Neuronal stem cell (in vitro differentiated cells): ENCODE measurements at regions not wholly inside any gene's neighbourhood (a gene's known extent, or its start where the extent isn't known, plus 50 kb on each side); places are given as distances from the start of the nearest gene placed in this dataset.

Experiments used
- DNase-seq: peaks from one replicate; pipeline ENCODE4 v3.0.0-alpha.2; 2013; ENCODE audit warnings: low spot score
- H2AFZ ChIP-seq: one replicate; pipeline ENCODE4 v1.6.1; 2013; ENCODE audit warnings: mild to moderate bottlenecking, low read length, inconsistent platforms
- H2AK5ac ChIP-seq: 2 replicates; pipeline ENCODE4 v1.6.1; 2013; ENCODE audit warnings: low read depth, mild to moderate bottlenecking, inconsistent platforms, low read length, moderate library complexity, mixed read lengths
- H2BK120ac ChIP-seq: 2 replicates; pipeline ENCODE4 v1.6.1; 2013; ENCODE audit warnings: low read depth, mild to moderate bottlenecking, inconsistent platforms, low read length, moderate library complexity, mixed read lengths
- H2BK12ac ChIP-seq: one replicate; pipeline ENCODE4 v1.6.1; 2013; ENCODE audit warnings: low read length, inconsistent platforms
- H2BK15ac ChIP-seq: 2 replicates; pipeline ENCODE4 v1.6.1; 2013; ENCODE audit warnings: mild to moderate bottlenecking, low read length, inconsistent platforms, mixed read lengths
- H2BK5ac ChIP-seq: one replicate; pipeline ENCODE4 v1.6.1; 2013; ENCODE audit warnings: inconsistent platforms, mild to moderate bottlenecking, low read length, moderate library complexity
- H3K14ac ChIP-seq: one replicate; pipeline ENCODE4 v1.6.1; 2013; ENCODE audit warnings: low read length, inconsistent platforms
- H3K18ac ChIP-seq: 2 replicates; pipeline ENCODE4 v1.6.1; 2013; ENCODE audit warnings: low read length, inconsistent platforms
- H3K23ac ChIP-seq: 2 replicates; pipeline ENCODE4 v1.6.1; 2013; ENCODE audit warnings: low read depth, mild to moderate bottlenecking, mixed read lengths, low read length, inconsistent platforms; ENCODE audit not compliant: poor library complexity
- H3K27ac ChIP-seq: replicated peaks from 3 replicates; pipeline ENCODE4 v1.5.1; 2013; ENCODE audit warnings: low read length, inconsistent platforms
- H3K27me3 ChIP-seq, 3 experiments: 2 replicates each; pipeline ENCODE4 v1.6.1; 2013; ENCODE audit warnings: low read length in 3 of 3, mild to moderate bottlenecking in 2 of 3, inconsistent platforms in 1 of 3, low read depth in 1 of 3, mixed read lengths in 1 of 3, moderate library complexity in 1 of 3; ENCODE audit not compliant: control insufficient read depth in 3 of 3, insufficient read depth in 3 of 3
- H3K36me3 ChIP-seq, 2 donors: replicated peaks in 1 of 2; 2 replicates each; pipeline ENCODE4 v1.6.1; 2013; ENCODE audit warnings: low read length in 2 of 2; ENCODE audit not compliant: control insufficient read depth in 2 of 2, insufficient read depth in 2 of 2
- H3K4ac ChIP-seq: 2 replicates; pipeline ENCODE4 v1.6.1; 2013; ENCODE audit warnings: inconsistent platforms, mild to moderate bottlenecking, low read length, moderate library complexity
- H3K4me1 ChIP-seq, 2 donors: 1 replicate in 1 of 2; 2 replicates in 1 of 2; pipeline ENCODE4 v1.6.1; 2013; ENCODE audit warnings: low read length in 2 of 2, low read depth in 1 of 2; ENCODE audit not compliant: control insufficient read depth in 2 of 2, insufficient read depth in 1 of 2
- H3K4me2 ChIP-seq: one replicate; pipeline ENCODE4 v1.6.1; 2013; ENCODE audit warnings: mild to moderate bottlenecking, low read length, inconsistent platforms; ENCODE audit not compliant: insufficient read depth, poor library complexity, severe bottlenecking
- H3K4me3 ChIP-seq, 2 donors: 2 replicates each; pipeline ENCODE4 v1.5.1; 2013; ENCODE audit warnings: low read length in 2 of 2, mild to moderate bottlenecking in 2 of 2, inconsistent platforms in 1 of 2, moderate library complexity in 1 of 2
- H3K79me1 ChIP-seq: one replicate; pipeline ENCODE4 v1.6.1; 2013; ENCODE audit warnings: low read depth, mild to moderate bottlenecking, inconsistent platforms, low read length, moderate library complexity
- H3K9ac ChIP-seq: one replicate; pipeline ENCODE4 v1.6.1; 2013; ENCODE audit warnings: mild to moderate bottlenecking, low read depth, low read length, inconsistent platforms; ENCODE audit not compliant: poor library complexity
- H3K9me3 ChIP-seq, 2 donors: replicated peaks in 1 of 2; 2 replicates each; pipeline versions ENCODE3 to v1.6.1; 2013; ENCODE audit warnings: low read length in 2 of 2, mild to moderate bottlenecking in 2 of 2, inconsistent platforms in 1 of 2, low read depth in 1 of 2, mixed read lengths in 1 of 2, moderate library complexity in 1 of 2; ENCODE audit not compliant: control insufficient read depth in 2 of 2, insufficient read depth in 1 of 2
- H4K8ac ChIP-seq: one replicate; pipeline ENCODE4 v1.6.1; 2013; ENCODE audit warnings: low read depth, mild to moderate bottlenecking, inconsistent platforms, low read length, moderate library complexity
- H4K91ac ChIP-seq: one replicate; pipeline ENCODE4 v1.6.1; 2013; ENCODE audit warnings: low read length, low read depth, mild to moderate bottlenecking, inconsistent platforms; ENCODE audit not compliant: poor library complexity
- WGBS, 2 donors: extraction: QIAGEN DNeasy Blood & Tissue Kit; methylation state at CpG; one replicate each; pipeline ENCODE4 v1.1.7; 2013; ENCODE audit warnings: missing lambda C conversion rate in 2 of 2, mixed read lengths in 1 of 2; ENCODE audit not compliant: insufficient read length in 2 of 2, insufficient replicate concordance in 1 of 2; ENCODE audit errors: extremely low coverage in 2 of 2; 5-methylcytosine and 5-hydroxymethylcytosine counted together

DNA sequence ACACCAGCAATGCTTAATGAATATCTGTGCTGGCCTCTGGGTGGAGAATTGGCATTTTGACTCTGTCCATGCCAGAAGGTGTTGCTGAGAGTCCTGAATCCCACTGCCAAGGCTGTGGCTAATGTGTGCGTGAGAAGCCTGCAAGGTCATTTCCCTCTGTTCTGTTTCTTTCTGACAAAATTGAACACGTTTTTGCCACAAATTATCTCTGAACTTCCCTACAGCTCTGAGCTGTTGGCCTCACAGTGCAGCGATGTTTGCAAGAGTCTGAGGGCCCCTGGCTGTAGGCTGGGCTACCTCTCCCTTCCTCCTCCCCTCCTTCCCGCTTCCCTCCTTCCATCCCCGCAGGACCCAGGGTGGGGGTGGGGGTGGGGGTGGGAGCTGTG is 154.1 kb upstream of the HS6ST1 start:
- no peaks in the 10 kb centered on the region for H3K79me1 ChIP-seq
- no peaks in the 10 kb centered on the region for H3K36me3 ChIP-seq
- H3K27me3 ChIP-seq, result no peaks in the 10 kb centered on the region
- no CpG with 5 or more reads among the region's 5 CpGs for WGBS, 2 donors
- no peak overlapping the region for H2BK120ac ChIP-seq
- no peak overlapping the region for H2BK5ac ChIP-seq
- H3K27ac ChIP-seq, result no peak overlapping the region
- H2BK15ac ChIP-seq, result no peak overlapping the region
- H3K14ac ChIP-seq, result no peak overlapping the region
- no peak overlapping the region for H4K91ac ChIP-seq
- no peak overlapping the region for H4K8ac ChIP-seq
- H3K4me3 ChIP-seq, result no peak overlapping the region
- peak overlapping the region; percentile 6 for H2AK5ac ChIP-seq
- no peak overlapping the region for H3K9ac ChIP-seq
- no peak overlapping the region for H3K4ac ChIP-seq
- no peak for DNase-seq
- no peak overlapping the region for H3K23ac ChIP-seq
- peaks cover 24 to 32% of the 10 kb centered on the region in 2 donors for H3K9me3 ChIP-seq
- no peak overlapping the region for H3K4me2 ChIP-seq
- no peak overlapping the region for H2BK12ac ChIP-seq
- H3K18ac ChIP-seq, result no peak overlapping the region
- no peaks in the 10 kb centered on the region for H3K4me1 ChIP-seq
- no peak overlapping the region for H2AFZ ChIP-seq

DNA sequence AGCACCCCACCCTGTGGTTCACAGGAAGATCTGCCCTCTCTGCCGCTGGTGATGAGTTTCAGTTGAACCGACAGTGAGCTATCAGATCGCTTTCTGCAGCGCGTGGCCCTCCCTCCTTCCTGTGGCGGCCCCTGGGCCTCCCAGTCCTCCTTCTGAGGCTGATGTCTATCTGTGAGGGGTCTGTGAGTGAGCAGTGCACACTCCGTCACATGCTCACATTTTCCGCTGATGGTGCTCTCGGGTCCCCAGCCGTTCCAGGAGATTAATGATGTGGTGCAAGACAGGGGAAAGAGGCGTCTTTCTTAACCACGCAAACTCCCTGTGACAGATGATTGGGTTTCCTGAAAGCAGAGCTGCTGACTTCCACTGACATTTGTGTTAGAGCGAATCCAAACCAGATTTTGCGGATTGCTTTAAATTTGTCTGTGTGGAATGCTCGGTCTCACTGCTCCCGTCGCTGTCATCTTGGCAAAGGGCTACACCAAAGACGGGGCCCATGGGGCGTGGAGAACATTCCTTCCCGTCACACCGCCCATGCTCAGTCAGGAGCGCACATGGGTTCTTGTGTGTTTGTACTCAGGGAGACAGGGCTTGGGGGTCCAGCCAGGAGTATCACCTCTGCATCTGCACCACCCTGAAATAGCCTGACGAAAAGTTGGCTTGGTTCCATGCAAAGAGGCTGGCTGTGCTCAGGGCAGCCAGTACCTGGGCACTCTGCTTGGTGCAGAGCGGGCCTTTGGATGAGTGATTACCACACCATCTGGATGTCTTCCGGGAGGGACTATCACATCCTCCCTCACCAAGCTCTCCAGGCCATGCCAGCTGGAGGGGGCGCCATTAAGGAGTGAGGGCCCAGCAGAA is 154.7 kb upstream of the HS6ST1 start:
- no peaks in the 10 kb centered on the region for H3K79me1 ChIP-seq
- H4K8ac ChIP-seq, result no peak overlapping the region
- peak overlapping the region; percentile 69 for H2AK5ac ChIP-seq
- H3K9me3 ChIP-seq, result peaks cover 20 to 28% of the 10 kb centered on the region in 2 donors
- no peak overlapping the region for H2BK5ac ChIP-seq
- H3K4ac ChIP-seq, result no peak overlapping the region
- H3K4me1 ChIP-seq, result no peaks in the 10 kb centered on the region
- no peaks in the 10 kb centered on the region for H3K36me3 ChIP-seq
- peak overlapping the region; percentile 63 for H2BK12ac ChIP-seq
- H3K23ac ChIP-seq, result no peak overlapping the region
- no peak overlapping the region for H3K4me3 ChIP-seq
- no peak overlapping the region for H3K4me2 ChIP-seq
- DNase-seq, result no peak
- peak overlapping the region; percentile 59 for H3K18ac ChIP-seq
- no peak overlapping the region for H3K9ac ChIP-seq
- no peaks in the 10 kb centered on the region for H3K27me3 ChIP-seq
- H2BK120ac ChIP-seq, result no peak overlapping the region
- WGBS, 2 donors, result no CpG with 5 or more reads among the region's 26 CpGs
- no peak overlapping the region for H4K91ac ChIP-seq
- no peak overlapping the region for H3K27ac ChIP-seq
- peak overlapping the region; percentile 14 for H2AFZ ChIP-seq
- H3K14ac ChIP-seq, result peak overlapping the region; percentile 84
- H2BK15ac ChIP-seq, result no peak overlapping the region

- Histone ChIP-seq H4K8ac (peak overlapping the region; percentile 56), H3K9ac (no peak overlapping the region), H2BK15ac (peak overlapping the region; percentile 64), H4K91ac (no peak overlapping the region), H2AK5ac (peak overlapping the region; percentile 69), H2BK5ac (no peak overlapping the region), H3K14ac (peak overlapping the region; percentile 84), H3K27me3 (no peaks in the 10 kb centered on the region), H3K9me3 (peaks cover 15 to 20% of the 10 kb centered on the region in 2 donors), H2AFZ (no peak overlapping the region), H2BK120ac (no peak overlapping the region), H3K36me3 (no peaks in the 10 kb centered on the region), H3K23ac (peak overlapping the region; percentile 39), H3K4me3 (no peak overlapping the region), H2BK12ac (peak overlapping the region; percentile 63), H3K79me1 (no peaks in the 10 kb centered on the region), H3K4me2 (no peak overlapping the region), H3K4ac (no peak overlapping the region), H3K4me1 (no peaks in the 10 kb centered on the region), H3K27ac (no peak overlapping the region), H3K18ac (peak overlapping the region; percentile 59)
- WGBS, 2 donors, result no CpG with 5 or more reads among the region's 10 CpGs
- no peak for DNase-seq
Observed at GRCh38 chr2:128474036-128474955, 155.6 kb upstream of the HS6ST1 start.

DNA sequence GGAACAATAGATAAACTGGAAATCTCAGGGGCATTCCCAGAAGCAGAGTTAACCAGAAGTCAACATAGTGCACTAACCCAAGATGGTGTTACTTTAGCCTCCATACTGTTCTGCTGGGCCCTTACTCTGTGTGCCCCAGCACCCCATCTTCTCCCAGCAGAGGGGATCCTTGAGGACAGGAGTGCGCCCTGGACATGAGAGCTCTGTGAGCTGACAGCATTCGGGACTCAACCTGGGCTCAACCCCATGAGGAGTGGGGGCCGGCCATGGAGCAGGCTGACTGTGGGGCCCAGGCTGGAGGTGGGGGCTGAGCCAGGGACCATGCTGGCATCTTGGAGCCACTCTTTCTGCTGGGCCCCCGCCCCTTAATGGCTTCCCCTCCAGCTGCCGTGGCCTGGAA is 156.3 kb upstream of the HS6ST1 start:
- no peak overlapping the region for H3K14ac ChIP-seq
- no peak overlapping the region for H3K4me3 ChIP-seq
- H3K79me1 ChIP-seq, result no peaks in the 10 kb centered on the region
- no peak overlapping the region for H3K27ac ChIP-seq
- peaks cover 8 to 13% of the 10 kb centered on the region in 2 donors for H3K9me3 ChIP-seq
- no peak overlapping the region for H3K4me2 ChIP-seq
- no peak overlapping the region for H3K4ac ChIP-seq
- no peaks in the 10 kb centered on the region for H3K4me1 ChIP-seq
- H4K8ac ChIP-seq, result peak overlapping the region; percentile 56
- DNase-seq, result no peak
- H3K18ac ChIP-seq, result peak overlapping the region; percentile 59
- no peak overlapping the region for H2AK5ac ChIP-seq
- H3K27me3 ChIP-seq, result no peaks in the 10 kb centered on the region
- no peaks in the 10 kb centered on the region for H3K36me3 ChIP-seq
- no peak overlapping the region for H3K23ac ChIP-seq
- H2BK15ac ChIP-seq, result peak overlapping the region; percentile 70
- no peak overlapping the region for H3K9ac ChIP-seq
- no peak overlapping the region for H2BK5ac ChIP-seq
- H2BK12ac ChIP-seq, result no peak overlapping the region
- WGBS, 2 donors, result no CpG with 5 or more reads among the region's 5 CpGs
- H4K91ac ChIP-seq, result no peak overlapping the region
- no peak overlapping the region for H2BK120ac ChIP-seq
- H2AFZ ChIP-seq, result no peak overlapping the region
